C4-2B (cell line): ENCODE measurements at regions not wholly inside any gene's neighbourhood (a gene's known extent, or its start where the extent isn't known, plus 50 kb on each side); places are given as distances from the start of the nearest gene placed in this dataset.

Experiments
- ZFX ChIP-seq: fragments of 450-650 bp; IDR thresholded peaks from 2 replicates; pipeline ENCODE4 v1.6.1; 2017
- TF ChIP-seq, protein P1 (sequence below): fragments of 450-650 bp; conservative IDR thresholded peaks from 2 replicates; pipeline ENCODE4 v1.5.1; 2017; ENCODE audit warnings: mild to moderate bottlenecking

DNA sequence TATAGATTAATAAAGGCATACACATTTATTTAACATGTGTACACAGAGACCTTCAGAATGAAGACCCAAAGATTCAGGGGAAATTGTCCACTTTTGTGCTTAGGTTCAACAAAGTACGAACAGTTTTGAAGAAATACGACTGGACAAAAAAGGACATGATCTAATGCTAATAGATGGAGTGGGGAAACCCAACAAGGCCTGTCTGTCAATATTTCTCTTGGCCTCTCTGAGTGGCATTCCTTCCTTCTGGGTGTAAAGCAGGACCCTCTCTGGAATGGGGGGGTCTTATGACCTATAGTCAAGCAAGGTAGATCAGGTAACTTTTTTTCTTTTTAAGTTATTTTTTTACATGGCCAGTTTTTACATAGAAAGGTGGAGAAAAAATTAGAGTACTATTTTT lies 222.3 kb upstream of the IGFBP3 start:
- TF ChIP-seq, protein P1, sequence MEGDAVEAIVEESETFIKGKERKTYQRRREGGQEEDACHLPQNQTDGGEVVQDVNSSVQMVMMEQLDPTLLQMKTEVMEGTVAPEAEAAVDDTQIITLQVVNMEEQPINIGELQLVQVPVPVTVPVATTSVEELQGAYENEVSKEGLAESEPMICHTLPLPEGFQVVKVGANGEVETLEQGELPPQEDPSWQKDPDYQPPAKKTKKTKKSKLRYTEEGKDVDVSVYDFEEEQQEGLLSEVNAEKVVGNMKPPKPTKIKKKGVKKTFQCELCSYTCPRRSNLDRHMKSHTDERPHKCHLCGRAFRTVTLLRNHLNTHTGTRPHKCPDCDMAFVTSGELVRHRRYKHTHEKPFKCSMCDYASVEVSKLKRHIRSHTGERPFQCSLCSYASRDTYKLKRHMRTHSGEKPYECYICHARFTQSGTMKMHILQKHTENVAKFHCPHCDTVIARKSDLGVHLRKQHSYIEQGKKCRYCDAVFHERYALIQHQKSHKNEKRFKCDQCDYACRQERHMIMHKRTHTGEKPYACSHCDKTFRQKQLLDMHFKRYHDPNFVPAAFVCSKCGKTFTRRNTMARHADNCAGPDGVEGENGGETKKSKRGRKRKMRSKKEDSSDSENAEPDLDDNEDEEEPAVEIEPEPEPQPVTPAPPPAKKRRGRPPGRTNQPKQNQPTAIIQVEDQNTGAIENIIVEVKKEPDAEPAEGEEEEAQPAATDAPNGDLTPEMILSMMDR = no peak
- no peak for TF ChIP-seq ZFX
